Effector memory CD8-positive, alpha-beta T cell (primary cell): ENCODE measurements at regions not wholly inside any gene's neighbourhood (a gene's known extent, or its start where the extent isn't known, plus 50 kb on each side); places are given as distances from the start of the nearest gene placed in this dataset.

Experiments used
- ATAC-seq: fragments of 150-1000 bp; cut with Tn5 transposase; replicated peaks from 2 replicates; pipeline ENCODE4 v1.10.0; 2021; ENCODE audit warnings: mild to moderate bottlenecking, moderate library complexity
- DNase-seq, 3 experiments: peaks; one replicate each; pipeline ENCODE4 v3.0.0; 2021
- H3K27ac Mint-ChIP-seq, 2 donors: one replicate each; pipeline ENCODE4 v1.8.0; 2022; ENCODE audit warnings: mild to moderate bottlenecking in 2 of 2, mixed read lengths in 2 of 2, moderate library complexity in 2 of 2
- H3K27me3 Mint-ChIP-seq, 2 donors: one replicate each; pipeline ENCODE4 v1.8.0; 2022; ENCODE audit warnings: mixed read lengths in 2 of 2
- H3K36me3 Mint-ChIP-seq: one replicate; pipeline ENCODE4 v1.8.0; 2022; ENCODE audit warnings: mild to moderate bottlenecking, moderate library complexity, mixed read lengths; ENCODE audit not compliant: insufficient read depth
- H3K4me1 Mint-ChIP-seq, 2 donors: one replicate each; pipeline ENCODE4 v1.8.0; 2022; ENCODE audit warnings: low read depth in 2 of 2, mixed read lengths in 2 of 2
- H3K4me3 Mint-ChIP-seq, 2 donors: one replicate each; pipeline ENCODE4 v1.8.0; 2022; ENCODE audit warnings: mild to moderate bottlenecking in 2 of 2, mixed read lengths in 2 of 2, moderate library complexity in 2 of 2
- H3K9me3 Mint-ChIP-seq, 2 donors: one replicate each; pipeline ENCODE4 v1.8.0; 2022; ENCODE audit warnings: mixed read lengths in 2 of 2

DNA sequence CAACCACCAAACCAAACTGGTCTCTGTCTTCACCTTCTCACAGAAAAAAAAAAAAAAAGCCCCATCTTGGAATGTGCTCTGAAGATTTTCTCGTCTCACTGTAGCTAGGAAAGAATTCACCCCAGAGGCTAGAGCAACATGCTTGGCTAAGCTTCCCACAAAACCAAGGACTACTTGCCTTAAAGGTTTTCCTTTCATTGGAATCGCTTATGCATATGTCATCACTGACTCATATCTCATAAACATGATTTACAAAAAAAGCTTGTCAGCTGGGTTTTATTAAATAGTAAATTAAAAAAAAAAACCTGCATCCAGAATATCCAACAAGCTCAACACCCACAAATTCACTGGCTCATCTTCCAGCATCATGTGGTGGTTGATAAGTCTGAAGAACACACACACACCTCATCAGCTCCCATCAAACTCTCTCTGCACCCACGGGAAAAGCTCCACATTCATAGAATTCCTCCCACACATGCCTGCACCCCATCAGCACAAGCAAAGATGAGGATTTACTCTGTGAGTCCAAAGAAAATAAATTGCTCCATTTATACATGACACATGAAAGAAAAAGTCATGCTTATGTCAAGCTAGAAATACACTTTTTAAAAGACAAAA, 182.0 kb upstream of the TRIB2 start:
- Mint-ChIP-seq H3K27ac (no peak overlapping the region), H3K27me3 (no peaks in the 10 kb centered on the region), H3K36me3 (no peaks in the 10 kb centered on the region), H3K9me3 (no peaks in the 10 kb centered on the region), H3K4me3 (no peak overlapping the region), H3K4me1 (peaks cover 5 to 10% of the 10 kb centered on the region in 2 donors)
- no peak for DNase-seq
- no peak for ATAC-seq

DNA sequence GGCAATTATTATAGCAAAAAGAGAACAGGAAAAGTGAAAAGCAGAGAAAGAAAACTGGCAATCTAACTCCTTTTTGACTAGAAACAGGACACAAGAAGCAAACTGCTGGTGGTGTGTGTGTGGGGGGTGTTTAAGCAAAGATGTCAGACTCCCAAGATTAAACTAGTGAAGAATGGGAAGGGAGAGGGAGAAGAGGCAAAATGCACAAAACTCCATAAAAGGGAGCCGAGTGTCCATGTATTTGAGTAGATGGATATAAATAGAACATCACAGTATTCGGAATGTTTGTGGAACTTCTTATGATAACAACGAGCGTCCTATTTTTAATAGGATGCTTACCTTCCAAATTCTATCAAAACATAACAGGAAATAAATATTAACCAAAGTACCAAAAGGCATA, 179.8 kb upstream of the TRIB2 start:
- Mint-ChIP-seq H3K27me3 (no peaks in the 10 kb centered on the region), H3K27ac (no peak overlapping the region)

DNA sequence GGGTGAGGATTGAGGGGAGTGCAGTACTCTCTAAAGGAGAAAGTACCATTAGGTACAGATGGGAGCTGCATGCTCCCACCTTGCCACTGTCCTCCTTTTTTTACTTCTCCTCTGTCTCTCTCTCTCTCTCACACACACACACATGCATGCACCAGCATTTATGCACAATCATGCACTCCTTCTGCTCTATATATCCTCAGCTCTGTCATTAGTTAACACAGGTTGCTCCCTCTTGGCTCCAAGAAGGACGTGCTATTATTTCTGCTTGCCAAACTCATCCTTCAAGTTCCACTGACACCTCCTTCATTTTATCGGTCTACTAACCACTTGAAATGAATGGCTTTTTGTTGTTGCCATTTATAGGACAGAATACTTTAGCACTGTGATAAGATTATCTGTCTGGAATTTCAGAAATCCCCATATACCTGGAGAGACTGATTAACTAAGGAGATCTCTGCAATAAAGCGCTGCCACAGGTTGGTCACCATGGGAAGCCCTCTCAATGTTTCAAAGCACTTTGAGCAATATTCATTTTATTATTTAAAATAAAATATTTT, 178.5 kb upstream of the TRIB2 start:
- no peaks in the 10 kb centered on the region for H3K9me3 Mint-ChIP-seq
- H3K4me3 Mint-ChIP-seq = no peak overlapping the region
- no peak for DNase-seq
- no peak for ATAC-seq
- H3K4me1 Mint-ChIP-seq = peaks cover 5 to 8% of the 10 kb centered on the region in 2 donors
- H3K27ac Mint-ChIP-seq = no peak overlapping the region
- H3K36me3 Mint-ChIP-seq = no peaks in the 10 kb centered on the region
- H3K27me3 Mint-ChIP-seq = no peaks in the 10 kb centered on the region

More for the DNA sequence above, 179.8 kb upstream of the TRIB2 start:
- Mint-ChIP-seq H3K36me3 (no peaks in the 10 kb centered on the region), H3K4me1 (peaks cover 5 to 10% of the 10 kb centered on the region in 2 donors), H3K4me3 (no peak overlapping the region), H3K9me3 (no peaks in the 10 kb centered on the region)
- ATAC-seq = no peak
- no peak for DNase-seq

DNA sequence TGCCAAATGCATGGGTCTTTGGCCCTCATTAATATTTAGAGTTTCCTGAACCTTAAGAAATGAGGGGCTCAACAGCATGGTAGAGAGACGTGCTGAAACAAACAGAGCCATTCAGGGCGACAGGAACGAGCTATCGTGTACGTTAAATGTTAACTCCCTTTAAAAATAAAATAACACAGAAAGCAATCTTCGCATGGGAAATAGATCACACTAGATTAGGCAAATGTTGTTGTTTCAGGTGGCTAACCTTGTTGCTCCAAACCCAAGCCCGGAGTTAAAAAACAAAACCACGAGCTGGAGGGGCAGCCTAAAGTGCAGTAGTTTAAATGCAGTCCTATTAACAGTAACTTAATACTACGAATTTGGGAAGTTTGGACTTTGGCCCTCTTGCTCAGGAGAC, 177.4 kb upstream of the TRIB2 start:
- Mint-ChIP-seq H3K27ac (no peak overlapping the region), H3K27me3 (no peaks in the 10 kb centered on the region), H3K4me1 (peaks cover 1 to 3% of the 10 kb centered on the region in 2 donors), H3K4me3 (no peak overlapping the region), H3K36me3 (no peaks in the 10 kb centered on the region), H3K9me3 (no peaks in the 10 kb centered on the region)
- ATAC-seq (no peak), DNase-seq (no peak)

DNA sequence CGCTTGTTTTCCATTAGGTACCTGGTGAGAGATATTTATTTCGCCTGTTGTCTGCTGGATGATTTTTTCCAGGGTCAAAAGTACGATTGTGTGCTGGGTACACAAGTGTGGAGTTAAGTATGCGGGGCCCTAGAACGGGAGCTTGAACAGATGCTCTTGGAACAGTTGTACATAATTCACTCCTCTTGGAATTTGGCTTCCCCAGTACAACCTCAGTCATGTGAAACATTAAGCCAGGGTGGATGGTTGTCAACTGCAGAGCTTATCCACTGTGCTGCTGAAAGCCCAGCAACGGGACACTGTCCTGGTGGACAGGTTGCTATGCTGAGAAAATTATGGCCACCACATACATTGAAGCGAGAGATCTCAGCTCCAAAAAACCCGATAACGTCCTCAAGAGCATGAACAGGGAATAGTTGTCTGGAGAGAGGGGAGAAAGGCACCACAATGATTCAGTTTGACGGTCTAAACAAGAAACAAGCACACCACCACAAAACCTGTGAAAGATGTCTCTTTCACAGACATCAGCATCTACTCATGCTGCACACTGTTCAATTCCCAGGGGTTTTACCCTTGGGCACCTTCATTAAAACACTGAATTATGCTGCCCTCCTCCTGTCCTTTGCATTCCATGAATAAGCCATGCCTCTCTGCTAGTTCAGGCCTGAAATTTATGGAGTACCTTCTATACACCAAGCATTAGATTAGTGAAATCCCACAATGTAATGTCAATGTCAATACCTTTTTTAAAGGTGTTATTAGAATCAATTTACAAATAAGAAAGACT, 176.8 kb upstream of the TRIB2 start:
- Mint-ChIP-seq H3K27me3 (no peaks in the 10 kb centered on the region), H3K27ac (no peak overlapping the region), H3K36me3 (no peaks in the 10 kb centered on the region), H3K4me1 (peaks cover 0 to 1% of the 10 kb centered on the region in 2 donors), H3K9me3 (no peaks in the 10 kb centered on the region), H3K4me3 (no peak overlapping the region)
- ATAC-seq (no peak), DNase-seq (no peak)

DNA sequence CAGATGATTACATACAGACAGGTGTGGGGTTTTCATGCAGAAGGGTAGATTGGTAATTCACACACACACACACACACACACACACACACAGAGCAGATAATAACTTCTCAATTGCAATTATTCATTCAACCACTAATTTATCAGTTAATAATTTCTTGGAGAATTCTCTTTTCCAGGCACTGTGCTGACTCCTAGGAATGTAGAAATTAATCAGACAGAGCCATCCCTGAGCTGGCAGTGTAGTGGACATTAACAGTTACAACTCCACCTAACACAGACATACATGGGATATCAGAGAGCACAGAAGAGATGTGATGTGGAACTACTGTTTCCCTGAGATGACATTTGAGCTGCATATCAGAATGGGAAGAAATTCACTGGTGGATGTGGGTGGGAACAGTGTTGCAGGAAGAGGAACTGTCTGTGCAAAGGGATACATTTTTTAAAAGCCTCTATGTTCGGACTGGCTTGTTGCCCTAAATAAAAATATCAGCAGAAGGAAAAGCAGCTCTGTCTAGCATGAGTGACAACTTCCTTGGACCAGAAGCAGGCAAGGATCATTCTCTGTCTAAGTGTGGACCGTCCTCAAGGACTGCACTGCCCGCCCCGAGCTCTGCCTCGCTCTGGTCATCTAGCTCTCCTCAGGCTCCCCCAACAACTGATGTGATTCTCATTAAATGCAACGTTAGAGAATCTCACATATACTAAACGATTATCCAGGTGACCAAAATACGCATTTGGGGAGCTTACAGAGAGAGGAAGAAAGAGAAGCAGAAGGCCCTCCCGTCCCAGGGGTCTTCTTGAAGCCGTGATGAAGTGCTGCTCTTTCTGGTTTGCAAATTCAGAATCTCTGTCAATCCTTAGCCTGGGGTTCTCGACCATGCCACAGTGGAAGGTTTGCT, 173.4 kb upstream of the TRIB2 start:
- no peak for ATAC-seq

DNA sequence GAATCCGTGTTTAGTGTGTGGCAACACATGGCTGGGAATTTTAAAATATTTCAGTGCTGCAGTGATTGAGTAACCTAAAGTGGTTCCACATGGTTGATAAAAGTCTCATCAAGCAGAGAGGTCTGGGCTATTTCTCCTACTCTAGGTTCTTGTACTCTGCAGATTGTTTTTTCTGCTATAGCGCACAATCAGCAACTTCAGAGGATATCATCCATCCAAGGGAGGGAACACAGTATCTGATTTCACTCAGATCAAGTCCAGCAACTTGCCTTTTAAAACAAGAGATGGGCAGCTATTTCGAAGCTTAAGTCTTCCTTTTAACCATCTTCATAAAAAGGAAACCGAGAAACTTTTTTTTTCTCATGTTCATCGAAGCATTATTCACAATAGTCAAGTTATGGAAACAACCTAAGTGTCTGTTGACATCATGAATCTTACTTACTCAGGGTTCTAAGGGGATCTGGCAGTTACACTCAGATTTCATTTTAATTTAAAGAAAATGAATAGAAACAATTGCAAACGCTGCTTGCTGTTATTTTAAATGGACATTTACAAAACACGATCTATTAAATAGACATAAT, 172.7 kb upstream of the TRIB2 start:
- Mint-ChIP-seq H3K4me1 (peaks cover 0 to 3% of the 10 kb centered on the region in 2 donors), H3K27me3 (no peaks in the 10 kb centered on the region), H3K27ac (no peak overlapping the region), H3K9me3 (no peaks in the 10 kb centered on the region), H3K36me3 (no peaks in the 10 kb centered on the region), H3K4me3 (no peak overlapping the region)
- DNase-seq = no peak
- ATAC-seq = no peak

More for the DNA sequence above, 173.4 kb upstream of the TRIB2 start:
- DNase-seq = no peak
- no peaks in the 10 kb centered on the region for H3K36me3 Mint-ChIP-seq
- H3K9me3 Mint-ChIP-seq = no peaks in the 10 kb centered on the region
- no peak overlapping the region for H3K27ac Mint-ChIP-seq
- no peak overlapping the region for H3K4me3 Mint-ChIP-seq
- no peaks in the 10 kb centered on the region for H3K27me3 Mint-ChIP-seq
- H3K4me1 Mint-ChIP-seq = peaks cover 0 to 3% of the 10 kb centered on the region in 2 donors

DNA sequence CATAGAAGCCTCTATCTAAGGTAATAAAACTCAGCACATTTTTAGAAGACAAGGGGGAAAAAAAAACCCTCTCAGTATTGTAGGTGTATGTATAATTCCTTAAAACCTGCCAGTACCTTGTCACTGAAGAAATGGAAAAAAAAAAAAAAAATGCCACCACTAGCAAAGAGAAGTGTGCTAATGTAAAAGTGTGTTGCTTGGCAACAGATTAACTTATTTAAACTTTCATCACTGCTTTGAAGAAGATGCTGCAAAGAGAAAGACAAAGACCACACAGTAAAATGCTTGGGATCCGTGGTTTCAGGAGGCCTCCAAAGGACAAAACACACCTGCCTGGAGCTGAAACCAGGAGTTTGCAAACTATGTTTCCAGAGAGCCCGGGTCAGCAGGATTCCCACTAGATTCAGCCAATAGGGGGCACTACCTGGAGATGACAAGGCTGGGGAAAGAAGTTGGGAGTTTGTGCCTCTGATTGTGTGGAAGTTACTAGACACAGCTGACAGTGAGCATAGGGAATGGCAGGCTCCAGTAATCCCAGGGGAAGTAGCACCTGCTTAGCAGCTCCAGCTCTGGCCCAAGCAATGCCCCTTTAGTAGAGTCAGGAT, 169.1 kb upstream of the TRIB2 start:
- Mint-ChIP-seq H3K4me1 (peaks cover 0 to 3% of the 10 kb centered on the region in 2 donors), H3K9me3 (no peaks in the 10 kb centered on the region), H3K36me3 (no peaks in the 10 kb centered on the region), H3K4me3 (no peak overlapping the region), H3K27ac (no peak overlapping the region), H3K27me3 (no peaks in the 10 kb centered on the region)
- ATAC-seq (no peak), DNase-seq (no peak)

DNA sequence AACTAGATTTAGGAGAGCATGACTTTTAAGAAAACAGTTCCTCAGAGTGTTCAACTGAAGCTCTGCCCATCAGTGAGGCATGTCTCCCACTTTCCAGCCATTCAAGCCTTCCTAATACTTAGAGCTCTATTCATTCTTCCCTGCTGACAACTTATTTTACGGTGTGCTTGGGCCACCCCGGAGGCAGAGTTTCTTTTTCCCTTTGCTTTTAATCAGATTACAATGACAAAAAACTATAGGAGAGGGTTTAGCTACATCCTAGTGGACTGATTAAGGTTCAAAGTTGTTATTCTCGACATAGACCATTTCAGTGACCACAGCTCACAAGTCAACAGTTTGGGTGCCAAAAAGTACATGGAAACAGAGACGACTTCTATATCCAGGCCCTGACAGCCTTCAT, 167.8 kb upstream of the TRIB2 start:
- no peak for ATAC-seq
- Mint-ChIP-seq H3K27me3 (no peaks in the 10 kb centered on the region), H3K36me3 (no peaks in the 10 kb centered on the region), H3K9me3 (no peaks in the 10 kb centered on the region), H3K4me1 (peaks cover 0 to 3% of the 10 kb centered on the region in 2 donors), H3K27ac (no peak overlapping the region), H3K4me3 (no peak overlapping the region)
- no peak for DNase-seq

DNA sequence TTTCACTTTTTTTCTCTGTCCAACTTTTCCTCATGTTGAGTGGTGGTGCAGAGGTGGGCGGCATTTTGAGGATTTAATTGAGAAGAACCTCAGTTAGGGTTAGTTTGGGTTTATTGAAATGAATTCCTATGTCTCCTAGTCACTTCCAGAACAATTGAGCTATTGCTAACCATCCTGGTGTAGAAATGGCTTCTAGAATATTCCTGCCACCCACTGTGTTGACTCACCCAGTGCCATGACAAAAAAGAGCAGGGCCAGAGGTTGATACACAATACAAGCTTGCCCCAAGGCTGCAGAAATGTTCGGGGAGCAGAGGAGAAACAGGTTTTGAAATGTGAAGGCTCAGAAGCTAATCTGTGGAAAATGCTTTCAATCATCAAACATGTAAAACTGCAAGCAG, 167.1 kb upstream of the TRIB2 start:
- H3K36me3 Mint-ChIP-seq = no peaks in the 10 kb centered on the region
- no peaks in the 10 kb centered on the region for H3K9me3 Mint-ChIP-seq
- no peak for DNase-seq
- H3K27me3 Mint-ChIP-seq = no peaks in the 10 kb centered on the region
- peaks cover 4 to 9% of the 10 kb centered on the region in 2 donors for H3K4me1 Mint-ChIP-seq
- H3K4me3 Mint-ChIP-seq = no peak overlapping the region
- H3K27ac Mint-ChIP-seq = no peak overlapping the region
- no peak for ATAC-seq

DNA sequence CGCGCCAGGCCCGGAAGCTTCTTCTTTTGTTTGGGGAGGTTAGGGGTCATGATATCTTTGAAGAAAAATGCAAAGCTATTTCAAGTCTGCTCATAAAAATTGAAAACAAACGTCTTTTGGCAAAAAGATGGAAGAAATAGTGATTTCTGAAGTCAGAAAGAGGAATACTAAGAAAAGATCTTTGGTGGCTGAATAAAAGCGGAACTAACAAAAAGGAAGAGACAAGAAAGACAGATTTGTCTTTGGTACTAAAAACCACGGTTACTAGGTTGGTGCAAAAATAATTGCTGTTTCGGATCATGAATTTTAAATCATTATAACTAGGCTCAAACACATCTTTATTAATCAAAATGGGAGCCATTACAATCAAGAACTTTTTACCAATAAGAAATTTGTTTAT, 164.6 kb upstream of the TRIB2 start:
- Mint-ChIP-seq H3K4me3 (no peak overlapping the region), H3K27me3 (no peaks in the 10 kb centered on the region), H3K4me1 (peaks cover 19 to 28% of the 10 kb centered on the region in 2 donors), H3K27ac (no peak overlapping the region), H3K36me3 (no peaks in the 10 kb centered on the region), H3K9me3 (no peaks in the 10 kb centered on the region)
- no peak for DNase-seq
- no peak for ATAC-seq

DNA sequence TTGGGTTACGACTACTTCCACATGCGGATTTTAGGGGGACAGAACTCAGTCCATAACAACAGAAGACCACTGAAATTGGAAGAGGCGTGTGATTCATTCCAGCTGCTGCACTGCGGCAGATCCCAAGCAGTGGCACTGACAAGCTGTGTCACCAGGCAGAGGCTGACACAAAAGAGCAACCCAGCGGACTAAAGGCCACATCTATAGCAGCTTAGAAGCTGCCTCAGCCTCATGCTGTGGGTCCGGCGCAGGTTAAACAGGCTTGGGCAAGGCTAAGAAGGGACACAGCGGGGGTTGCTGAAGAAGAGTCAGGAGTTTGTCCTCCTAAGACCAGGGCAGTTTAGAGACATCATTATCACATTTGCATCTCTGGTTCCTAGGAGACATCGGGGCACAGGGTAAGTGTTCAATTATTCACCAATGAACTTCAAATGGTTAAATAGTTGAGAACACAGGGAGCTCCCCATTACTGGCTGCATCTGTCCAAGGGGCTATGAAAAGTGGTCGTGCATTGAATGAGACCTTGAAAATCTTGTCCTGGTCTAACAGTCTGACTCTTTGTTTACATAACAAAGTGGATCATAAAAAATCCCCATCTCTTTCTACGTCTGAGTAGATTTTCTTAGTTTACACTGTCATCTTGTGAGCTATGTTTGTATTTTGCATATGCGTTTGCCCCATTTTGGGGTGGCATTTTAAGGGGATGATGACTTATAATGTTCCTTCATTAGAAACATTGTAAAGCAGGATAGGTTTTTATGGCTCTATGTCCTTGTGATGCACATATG, 162.3 kb upstream of the TRIB2 start:
- H3K4me1 Mint-ChIP-seq = peaks cover 20 to 32% of the 10 kb centered on the region in 2 donors
- ATAC-seq (no peak), DNase-seq (no peak)
- H3K27ac Mint-ChIP-seq = peak overlapping the region; percentile 66 to 74
- no peaks in the 10 kb centered on the region for H3K9me3 Mint-ChIP-seq
- H3K36me3 Mint-ChIP-seq = no peaks in the 10 kb centered on the region
- no peaks in the 10 kb centered on the region for H3K27me3 Mint-ChIP-seq
- no peak overlapping the region for H3K4me3 Mint-ChIP-seq
